GM12878 (cell line): ENCODE measurements at regions not wholly inside any gene's neighbourhood (a gene's known extent, or its start where the extent isn't known, plus 50 kb on each side); places are given as distances from the start of the nearest gene placed in this dataset.

ENCODE experiments used
- MEF2A ChIP-seq: IDR thresholded peaks from 2 replicates; pipeline ENCODE4 v1.6.1; 2011; ENCODE audit warnings: low read depth, mild to moderate bottlenecking, low read length, moderate library complexity; ENCODE audit not compliant: insufficient read depth
- NFXL1 ChIP-seq: fragments of 450-650 bp; IDR thresholded peaks from 2 replicates; pipeline ENCODE4 v1.6.1; 2017; ENCODE audit warnings: antibody characterized with exemption, mild to moderate bottlenecking, borderline replicate concordance
- YY1 ChIP-seq: IDR thresholded peaks from 2 replicates; pipeline ENCODE4 v1.6.1; 2011; ENCODE audit warnings: low read depth, mild to moderate bottlenecking, low read length
- TF ChIP-seq, protein P1 (sequence below): IDR thresholded peaks from 2 replicates; pipeline ENCODE4 v1.6.1; 2012; ENCODE audit warnings: low read depth, low read length, improper control_type of control experiment
- TF ChIP-seq, protein P2 (sequence below): IDR thresholded peaks from 2 replicates; pipeline ENCODE4 v1.6.1; 2012; ENCODE audit warnings: improper control_type of control experiment, low read depth, low read length; ENCODE audit not compliant: insufficient replicate concordance
- TF ChIP-seq, protein P3 (sequence below), 3 experiments: IDR thresholded peaks in 2 of 3; conservative IDR thresholded peaks in 1 of 3; 2 replicates each; pipeline ENCODE4 v1.5.1; 2011; ENCODE audit warnings: low read depth in 3 of 3, low read length in 3 of 3, mild to moderate bottlenecking in 3 of 3, control low read depth in 2 of 3, moderate library complexity in 2 of 3, inconsistent platforms in 1 of 3, mixed read lengths in 1 of 3; ENCODE audit not compliant: control insufficient read depth in 2 of 3, insufficient read depth in 1 of 3; ENCODE audit errors: extremely low read depth in 1 of 3
- TF ChIP-seq, protein P4 (sequence below): fragments of 450-650 bp; IDR thresholded peaks from 2 replicates; pipeline ENCODE4 v1.6.1; 2017; ENCODE audit warnings: low read depth, mild to moderate bottlenecking, moderate library complexity

DNA sequence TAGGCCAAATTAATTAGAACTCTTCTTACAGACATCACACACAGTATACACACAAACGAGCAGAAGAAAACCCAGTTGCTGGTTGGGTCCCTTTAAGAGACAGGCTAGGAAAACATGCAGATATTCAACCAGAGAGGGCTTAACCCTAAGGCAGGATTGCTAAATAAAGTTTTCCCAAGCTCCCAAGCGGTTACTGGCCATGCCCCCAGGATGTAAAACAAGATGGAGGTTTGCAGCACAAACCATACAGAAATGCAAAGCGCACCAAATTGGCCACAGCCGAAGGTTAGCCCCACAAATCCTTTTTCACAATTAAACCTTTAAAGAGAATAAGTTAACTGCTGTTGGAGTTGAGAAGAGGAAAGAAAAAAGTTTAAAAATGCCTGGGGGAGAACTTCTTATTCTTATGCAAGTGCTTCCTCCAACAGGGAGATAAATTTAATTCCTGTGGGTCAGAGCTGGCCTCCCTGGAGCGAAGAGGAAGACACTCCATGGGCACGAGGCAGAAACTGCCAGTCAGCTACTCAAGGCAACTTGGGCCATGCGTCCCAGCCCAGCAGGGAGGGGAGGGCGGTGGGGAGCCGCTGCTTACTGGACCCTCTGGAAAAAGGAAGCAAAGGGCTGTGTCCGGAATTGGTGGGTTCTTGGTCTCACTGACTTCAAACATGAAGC is 167.6 kb upstream of the ARSJ start:
- TF ChIP-seq YY1 (no peak), MEF2A (no peak), NFXL1 (no peak)
- TF ChIP-seq, protein P1, sequence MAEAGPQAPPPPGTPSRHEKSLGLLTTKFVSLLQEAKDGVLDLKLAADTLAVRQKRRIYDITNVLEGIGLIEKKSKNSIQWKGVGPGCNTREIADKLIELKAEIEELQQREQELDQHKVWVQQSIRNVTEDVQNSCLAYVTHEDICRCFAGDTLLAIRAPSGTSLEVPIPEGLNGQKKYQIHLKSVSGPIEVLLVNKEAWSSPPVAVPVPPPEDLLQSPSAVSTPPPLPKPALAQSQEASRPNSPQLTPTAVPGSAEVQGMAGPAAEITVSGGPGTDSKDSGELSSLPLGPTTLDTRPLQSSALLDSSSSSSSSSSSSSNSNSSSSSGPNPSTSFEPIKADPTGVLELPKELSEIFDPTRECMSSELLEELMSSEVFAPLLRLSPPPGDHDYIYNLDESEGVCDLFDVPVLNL, result no peak
- TF ChIP-seq, protein P2, sequence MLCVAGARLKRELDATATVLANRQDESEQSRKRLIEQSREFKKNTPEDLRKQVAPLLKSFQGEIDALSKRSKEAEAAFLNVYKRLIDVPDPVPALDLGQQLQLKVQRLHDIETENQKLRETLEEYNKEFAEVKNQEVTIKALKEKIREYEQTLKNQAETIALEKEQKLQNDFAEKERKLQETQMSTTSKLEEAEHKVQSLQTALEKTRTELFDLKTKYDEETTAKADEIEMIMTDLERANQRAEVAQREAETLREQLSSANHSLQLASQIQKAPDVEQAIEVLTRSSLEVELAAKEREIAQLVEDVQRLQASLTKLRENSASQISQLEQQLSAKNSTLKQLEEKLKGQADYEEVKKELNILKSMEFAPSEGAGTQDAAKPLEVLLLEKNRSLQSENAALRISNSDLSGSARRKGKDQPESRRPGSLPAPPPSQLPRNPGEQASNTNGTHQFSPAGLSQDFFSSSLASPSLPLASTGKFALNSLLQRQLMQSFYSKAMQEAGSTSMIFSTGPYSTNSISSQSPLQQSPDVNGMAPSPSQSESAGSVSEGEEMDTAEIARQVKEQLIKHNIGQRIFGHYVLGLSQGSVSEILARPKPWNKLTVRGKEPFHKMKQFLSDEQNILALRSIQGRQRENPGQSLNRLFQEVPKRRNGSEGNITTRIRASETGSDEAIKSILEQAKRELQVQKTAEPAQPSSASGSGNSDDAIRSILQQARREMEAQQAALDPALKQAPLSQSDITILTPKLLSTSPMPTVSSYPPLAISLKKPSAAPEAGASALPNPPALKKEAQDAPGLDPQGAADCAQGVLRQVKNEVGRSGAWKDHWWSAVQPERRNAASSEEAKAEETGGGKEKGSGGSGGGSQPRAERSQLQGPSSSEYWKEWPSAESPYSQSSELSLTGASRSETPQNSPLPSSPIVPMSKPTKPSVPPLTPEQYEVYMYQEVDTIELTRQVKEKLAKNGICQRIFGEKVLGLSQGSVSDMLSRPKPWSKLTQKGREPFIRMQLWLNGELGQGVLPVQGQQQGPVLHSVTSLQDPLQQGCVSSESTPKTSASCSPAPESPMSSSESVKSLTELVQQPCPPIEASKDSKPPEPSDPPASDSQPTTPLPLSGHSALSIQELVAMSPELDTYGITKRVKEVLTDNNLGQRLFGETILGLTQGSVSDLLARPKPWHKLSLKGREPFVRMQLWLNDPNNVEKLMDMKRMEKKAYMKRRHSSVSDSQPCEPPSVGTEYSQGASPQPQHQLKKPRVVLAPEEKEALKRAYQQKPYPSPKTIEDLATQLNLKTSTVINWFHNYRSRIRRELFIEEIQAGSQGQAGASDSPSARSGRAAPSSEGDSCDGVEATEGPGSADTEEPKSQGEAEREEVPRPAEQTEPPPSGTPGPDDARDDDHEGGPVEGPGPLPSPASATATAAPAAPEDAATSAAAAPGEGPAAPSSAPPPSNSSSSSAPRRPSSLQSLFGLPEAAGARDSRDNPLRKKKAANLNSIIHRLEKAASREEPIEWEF, result no peak
- TF ChIP-seq, protein P3, sequence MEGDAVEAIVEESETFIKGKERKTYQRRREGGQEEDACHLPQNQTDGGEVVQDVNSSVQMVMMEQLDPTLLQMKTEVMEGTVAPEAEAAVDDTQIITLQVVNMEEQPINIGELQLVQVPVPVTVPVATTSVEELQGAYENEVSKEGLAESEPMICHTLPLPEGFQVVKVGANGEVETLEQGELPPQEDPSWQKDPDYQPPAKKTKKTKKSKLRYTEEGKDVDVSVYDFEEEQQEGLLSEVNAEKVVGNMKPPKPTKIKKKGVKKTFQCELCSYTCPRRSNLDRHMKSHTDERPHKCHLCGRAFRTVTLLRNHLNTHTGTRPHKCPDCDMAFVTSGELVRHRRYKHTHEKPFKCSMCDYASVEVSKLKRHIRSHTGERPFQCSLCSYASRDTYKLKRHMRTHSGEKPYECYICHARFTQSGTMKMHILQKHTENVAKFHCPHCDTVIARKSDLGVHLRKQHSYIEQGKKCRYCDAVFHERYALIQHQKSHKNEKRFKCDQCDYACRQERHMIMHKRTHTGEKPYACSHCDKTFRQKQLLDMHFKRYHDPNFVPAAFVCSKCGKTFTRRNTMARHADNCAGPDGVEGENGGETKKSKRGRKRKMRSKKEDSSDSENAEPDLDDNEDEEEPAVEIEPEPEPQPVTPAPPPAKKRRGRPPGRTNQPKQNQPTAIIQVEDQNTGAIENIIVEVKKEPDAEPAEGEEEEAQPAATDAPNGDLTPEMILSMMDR (IDR thresholded peaks at IDR 0.05 in 2 of 3, conservative IDR thresholded peaks at IDR 0.05 in 1 of 3; ENCODE audit: control insufficient read depth in 2 of 3, extremely low read depth in 1 of 3, insufficient read depth in 1 of 3, low read depth in 3 of 3, low read length in 3 of 3), result no peak
- TF ChIP-seq, protein P4, sequence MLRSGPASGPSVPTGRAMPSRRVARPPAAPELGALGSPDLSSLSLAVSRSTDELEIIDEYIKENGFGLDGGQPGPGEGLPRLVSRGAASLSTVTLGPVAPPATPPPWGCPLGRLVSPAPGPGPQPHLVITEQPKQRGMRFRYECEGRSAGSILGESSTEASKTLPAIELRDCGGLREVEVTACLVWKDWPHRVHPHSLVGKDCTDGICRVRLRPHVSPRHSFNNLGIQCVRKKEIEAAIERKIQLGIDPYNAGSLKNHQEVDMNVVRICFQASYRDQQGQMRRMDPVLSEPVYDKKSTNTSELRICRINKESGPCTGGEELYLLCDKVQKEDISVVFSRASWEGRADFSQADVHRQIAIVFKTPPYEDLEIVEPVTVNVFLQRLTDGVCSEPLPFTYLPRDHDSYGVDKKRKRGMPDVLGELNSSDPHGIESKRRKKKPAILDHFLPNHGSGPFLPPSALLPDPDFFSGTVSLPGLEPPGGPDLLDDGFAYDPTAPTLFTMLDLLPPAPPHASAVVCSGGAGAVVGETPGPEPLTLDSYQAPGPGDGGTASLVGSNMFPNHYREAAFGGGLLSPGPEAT, result no peak
